ENCODE measurements at regions not wholly inside any gene's neighbourhood (a gene's known extent, or its start where the extent isn't known, plus 50 kb on each side); places are given as distances from the start of the nearest gene placed in this dataset.

GRCh38 chr1:244945109-244945671 lies 80.8 kb upstream of the HNRNPU start:
- no peak for DNase-seq (ENCODE audit: low read depth in 2 of 2)

- DNase-seq (ENCODE audit: low read depth in 2 of 2) = no peak
These were observed 76.8 kb upstream of the HNRNPU start for GRCh38 chr1:244941121-244941520.

DNA sequence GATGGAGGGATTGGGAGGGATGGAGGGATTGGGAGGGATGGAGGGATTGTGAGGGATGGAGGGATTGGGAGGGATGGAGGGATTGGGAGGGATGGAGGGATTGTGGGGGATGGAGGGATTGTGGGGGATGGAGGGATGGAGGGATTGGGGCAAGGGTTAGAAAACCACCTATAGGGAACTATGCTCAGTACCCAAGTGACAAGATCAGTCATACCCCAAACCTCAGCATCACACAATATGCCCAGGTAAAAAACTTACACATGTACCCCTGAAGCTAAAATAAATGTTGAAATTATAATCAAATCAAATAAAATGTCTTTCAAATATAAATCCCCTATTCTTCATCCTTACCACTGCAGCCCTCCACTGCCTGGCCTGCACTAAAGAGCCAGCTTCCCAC lies 72.8 kb upstream of the HNRNPU start:
- DNase-seq (ENCODE audit: low read depth in 2 of 2) = no peak

DNA sequence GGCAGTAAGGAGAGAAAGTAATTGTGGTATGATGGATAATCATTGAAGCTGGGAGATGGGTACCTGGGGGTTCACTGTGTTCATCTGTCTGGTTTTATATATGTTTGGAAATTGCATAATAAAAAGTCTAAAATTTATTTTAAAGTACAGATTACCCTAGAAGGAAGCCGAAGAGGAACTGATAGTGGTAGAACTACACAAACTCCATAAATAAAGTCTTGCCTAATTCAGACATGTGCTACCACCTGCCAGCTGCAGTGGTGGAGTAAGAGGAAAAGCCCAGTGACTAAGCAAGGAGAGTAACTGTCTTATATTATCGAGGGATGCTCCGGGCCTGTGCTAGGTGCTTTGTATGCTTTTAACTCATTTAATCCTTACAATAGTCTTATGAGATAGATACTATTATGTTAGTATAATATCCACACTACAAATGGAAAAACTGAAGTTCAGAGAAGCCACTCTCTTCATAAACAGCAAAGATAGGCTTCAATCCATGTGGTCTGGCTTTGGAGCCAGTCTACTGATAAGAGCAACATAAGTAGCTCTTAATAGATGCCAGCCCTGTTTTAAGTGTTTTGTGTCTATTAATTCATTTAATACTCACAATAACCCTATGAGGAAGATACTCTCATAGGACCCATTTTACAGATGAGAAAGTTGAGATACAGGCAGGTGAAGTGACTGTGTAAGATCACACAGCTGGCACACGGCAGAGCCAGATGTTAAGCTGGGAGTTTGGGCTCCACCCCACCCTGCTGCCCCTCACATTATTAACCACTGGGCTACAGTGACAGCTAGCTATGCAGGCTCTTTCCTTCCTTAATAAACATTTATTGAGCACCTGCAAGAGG lies 56.8 kb upstream of the HNRNPU start:
- DNase-seq (ENCODE audit: low read depth in 2 of 2) = no peak

- DNase-seq (ENCODE audit: low read depth in 2 of 2) = no peak
These were observed 55.3 kb upstream of the HNRNPU start for GRCh38 chr1:244919320-244920282.

DNA sequence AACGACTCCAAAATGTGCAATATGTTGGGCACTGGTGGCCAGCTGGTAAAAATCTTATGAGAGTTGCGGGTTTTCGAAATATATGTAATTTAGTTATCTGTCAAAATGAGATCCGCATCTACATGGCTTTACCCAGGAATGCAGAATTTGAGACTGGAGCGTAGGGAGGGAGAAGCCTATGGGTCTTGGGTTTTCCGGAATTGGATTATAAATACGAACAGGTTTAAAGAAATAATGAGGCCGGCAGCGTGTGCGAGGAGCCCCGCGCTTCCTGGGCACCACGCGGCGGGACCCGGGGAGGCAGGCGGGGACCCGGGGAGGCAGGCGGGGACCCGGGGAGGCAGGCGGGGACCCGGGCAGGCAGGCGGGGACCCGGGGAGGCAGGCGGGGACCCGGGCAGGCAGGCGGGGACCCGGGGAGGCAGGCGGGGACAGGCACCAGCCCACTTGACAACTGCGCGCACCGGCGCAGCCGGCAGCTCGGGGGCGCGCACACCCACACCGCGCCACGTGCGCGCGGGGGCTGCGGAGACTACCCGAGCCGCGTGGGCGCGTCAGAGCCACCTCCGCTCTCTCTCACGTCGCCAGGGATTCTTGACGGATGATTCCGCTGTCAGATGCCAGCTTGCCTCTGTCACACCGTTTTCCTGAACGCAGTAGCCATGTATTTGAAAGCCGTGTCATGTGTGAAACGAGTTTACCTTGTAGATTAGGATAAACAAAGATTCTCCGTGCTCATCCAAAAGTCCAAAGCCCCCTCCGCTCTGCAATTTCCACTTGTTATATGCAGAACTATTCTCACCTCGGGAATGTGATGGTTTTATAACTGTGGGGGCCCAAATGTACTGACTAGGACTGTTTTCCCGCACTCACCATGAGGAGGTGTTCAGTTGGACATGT lies 54.3 kb upstream of the HNRNPU start:
- DNase-seq (ENCODE audit: low read depth in 2 of 2) = peak; percentile 50 to 65

DNA sequence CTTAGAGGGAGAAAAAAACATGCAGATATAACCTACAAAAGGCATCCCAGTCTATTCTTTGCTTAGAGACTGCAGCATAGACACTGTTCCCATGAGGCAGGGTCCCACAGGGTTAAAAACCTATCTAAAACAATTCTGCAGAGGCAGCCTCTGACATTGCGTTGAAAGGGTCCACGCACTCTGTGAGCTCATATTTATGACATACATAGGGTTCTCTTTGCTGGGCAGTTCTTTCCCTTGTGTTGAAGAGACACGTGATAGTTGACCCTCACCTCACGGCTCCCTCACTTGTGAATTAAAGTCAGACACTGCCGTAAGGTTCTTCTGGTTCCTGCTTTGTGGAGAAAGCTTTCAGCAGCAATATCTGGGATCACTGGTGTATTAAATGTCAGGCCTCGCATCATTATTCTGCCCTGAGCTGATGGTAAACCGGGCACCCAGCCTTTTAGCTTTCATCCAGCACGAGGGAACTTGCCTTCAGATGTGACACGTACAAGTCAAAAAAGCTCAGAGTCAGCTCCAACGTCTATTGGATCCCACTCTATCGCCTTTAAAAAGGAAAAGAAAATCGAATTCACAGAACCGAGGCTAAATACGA lies 52.8 kb upstream of the HNRNPU start:
- no peak for DNase-seq (ENCODE audit: low read depth in 2 of 2)

GRCh38 chr1:244915736-244916135 lies 51.4 kb upstream of the HNRNPU start:
- DNase-seq (ENCODE audit: low read depth in 2 of 2) = no peak

- DNase-seq (ENCODE audit: low read depth in 2 of 2) = no peak
These were observed 50.4 kb upstream of the HNRNPU start for GRCh38 chr1:244914761-244915160.
